GM18907 (cell line): ENCODE measurements at regions not wholly inside any gene's neighbourhood (a gene's known extent, or its start where the extent isn't known, plus 50 kb on each side); places are given as distances from the start of the nearest gene placed in this dataset.

Experiments
- ATAC-seq: cut with Tn5 transposase; IDR thresholded peaks from one replicate; pipeline ENCODE4 v1.9.1; 2021; ENCODE audit warnings: mild to moderate bottlenecking, moderate library complexity; ENCODE audit not compliant: unreplicated experiment

- ATAC-seq: no peak
These were observed 154.4 kb downstream of the TLR4 start for GRCh38 chr9:117858561-117858960.

- ATAC-seq: no peak
These were observed 156.6 kb downstream of the TLR4 start for GRCh38 chr9:117860849-117861248.

GRCh38 chr9:117864385-117865057, 160.3 kb downstream of the TLR4 start:
- ATAC-seq: no peak

- no peak for ATAC-seq
These were observed 164.4 kb downstream of the TLR4 start for GRCh38 chr9:117868594-117868993.

- no peak for ATAC-seq
These were observed 165.1 kb downstream of the TLR4 start for GRCh38 chr9:117869287-117869686.

- ATAC-seq: no peak
These were observed 165.5 kb downstream of the TLR4 start for GRCh38 chr9:117869712-117870111.

GRCh38 chr9:117873664-117874063, 169.5 kb downstream of the TLR4 start:
- ATAC-seq: no peak

GRCh38 chr9:117875886-117876285, 171.7 kb downstream of the TLR4 start:
- no peak for ATAC-seq

- ATAC-seq: no peak
These were observed 178.0 kb downstream of the TLR4 start for GRCh38 chr9:117882171-117882570.

GRCh38 chr9:117886616-117887015, 182.4 kb downstream of the TLR4 start:
- no peak for ATAC-seq

GRCh38 chr9:117887383-117887782, 183.2 kb downstream of the TLR4 start:
- ATAC-seq: no peak

- no peak for ATAC-seq
These were observed 183.7 kb downstream of the TLR4 start for GRCh38 chr9:117887941-117888340.

GRCh38 chr9:117903453-117903852, 199.2 kb downstream of the TLR4 start:
- ATAC-seq: no peak

GRCh38 chr9:117906763-117907162, 202.6 kb downstream of the TLR4 start:
- no peak for ATAC-seq

- no peak for ATAC-seq
These were observed 203.2 kb downstream of the TLR4 start for GRCh38 chr9:117907420-117907819.

- ATAC-seq: no peak
These were observed 212.1 kb downstream of the TLR4 start for GRCh38 chr9:117916291-117916690.

- no peak for ATAC-seq
These were observed 213.7 kb downstream of the TLR4 start for GRCh38 chr9:117917873-117918272.

GRCh38 chr9:117919538-117919937, 215.3 kb downstream of the TLR4 start:
- ATAC-seq: no peak

- ATAC-seq: no peak
These were observed 221.9 kb downstream of the TLR4 start for GRCh38 chr9:117926031-117926658.

GRCh38 chr9:117927354-117927753, 223.2 kb downstream of the TLR4 start:
- no peak for ATAC-seq

GRCh38 chr9:117929868-117930267, 225.7 kb downstream of the TLR4 start:
- no peak for ATAC-seq

GRCh38 chr9:117932585-117932984, 228.4 kb downstream of the TLR4 start:
- no peak for ATAC-seq
